Activated CD4-positive, alpha-beta T cell treated with anti-CD3 and anti-CD28 coated beads for 24 hours (primary cell): ENCODE measurements at regions not wholly inside any gene's neighbourhood (a gene's known extent, or its start where the extent isn't known, plus 50 kb on each side); places are given as distances from the start of the nearest gene placed in this dataset.

Experiments
- DNase-seq, 2 donors: peaks; one replicate each; pipeline ENCODE4 v3.0.0-alpha.2; 2020; ENCODE audit warnings: low read depth in 2 of 2

DNA sequence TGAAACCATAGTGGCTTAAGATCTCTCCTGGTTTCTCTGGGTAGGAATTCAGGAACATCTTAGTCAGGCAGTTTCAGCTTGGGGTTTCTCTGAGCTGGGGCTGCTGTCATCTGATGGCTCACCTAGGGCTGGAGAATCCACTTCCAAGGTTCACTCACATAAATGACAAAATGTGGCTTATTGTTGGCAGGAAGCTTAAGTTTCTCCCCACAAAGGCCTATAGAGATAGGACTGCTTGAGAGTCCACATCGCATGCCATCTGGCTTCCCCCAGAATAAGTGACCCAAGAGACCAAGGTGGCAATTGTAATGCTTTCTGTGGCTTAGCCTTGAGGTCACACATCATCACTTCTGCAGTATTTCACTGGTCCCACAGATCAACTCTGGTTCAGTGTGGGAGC lies 131.4 kb downstream of the EDN1 start:
- DNase-seq, result no peak

DNA sequence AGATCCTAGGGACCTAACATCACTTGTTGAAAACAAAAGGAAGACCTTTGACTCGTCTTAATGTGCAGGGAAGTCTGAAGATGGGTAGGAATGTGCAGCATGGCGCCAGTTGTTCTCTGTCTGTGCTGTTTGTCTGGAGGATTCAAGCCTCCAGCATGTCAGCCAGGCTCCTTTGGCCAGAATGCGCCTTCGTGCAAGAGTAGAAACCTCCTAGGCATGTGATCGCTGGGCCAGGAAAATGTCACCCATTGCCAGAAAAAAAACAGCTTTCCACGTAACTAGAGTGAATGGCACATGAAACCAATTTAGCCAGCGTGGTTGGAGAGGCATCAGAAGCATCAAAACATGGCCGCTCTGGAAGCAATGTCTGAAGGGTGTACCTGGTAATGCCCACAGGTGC lies 132.7 kb downstream of the EDN1 start:
- no peak for DNase-seq

DNA sequence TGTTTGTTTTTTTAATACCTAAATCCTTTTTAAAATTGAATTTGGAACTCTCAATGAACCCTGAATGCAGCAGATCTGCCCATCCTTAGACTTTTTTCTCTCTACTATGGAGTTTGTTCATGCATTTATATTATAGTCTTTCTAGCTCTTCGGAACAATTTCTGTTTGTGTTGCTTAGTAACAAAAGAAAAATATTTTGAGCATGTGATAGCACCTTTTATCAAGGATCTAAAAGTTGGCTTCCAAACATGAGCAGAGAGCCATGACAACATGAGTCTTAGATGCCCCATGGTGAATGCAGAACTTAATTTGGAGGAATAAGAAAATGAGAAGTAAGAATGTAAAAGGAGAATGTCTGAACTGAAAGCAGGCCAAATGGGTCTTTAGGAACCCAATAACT lies 133.7 kb downstream of the EDN1 start:
- no peak for DNase-seq

DNA sequence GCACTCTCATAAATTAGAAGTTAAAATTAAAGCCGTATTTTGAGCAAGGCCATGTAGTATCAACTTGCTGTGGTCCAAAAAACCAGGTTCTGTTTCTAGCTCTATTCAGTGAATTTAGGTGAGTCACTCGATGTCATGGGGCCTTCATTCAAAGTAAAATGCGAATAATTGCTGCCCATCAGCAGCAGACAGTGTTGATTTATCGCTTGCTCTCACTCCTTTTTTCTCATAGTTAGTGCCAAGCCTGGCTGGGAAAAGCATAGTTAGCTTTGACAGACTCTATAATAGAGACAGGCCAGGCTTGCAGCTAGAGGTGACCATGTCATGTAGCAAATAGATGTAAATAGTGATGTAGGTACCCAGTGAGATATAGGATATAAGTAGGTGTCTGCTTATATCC lies 136.0 kb downstream of the EDN1 start:
- no peak for DNase-seq

DNA sequence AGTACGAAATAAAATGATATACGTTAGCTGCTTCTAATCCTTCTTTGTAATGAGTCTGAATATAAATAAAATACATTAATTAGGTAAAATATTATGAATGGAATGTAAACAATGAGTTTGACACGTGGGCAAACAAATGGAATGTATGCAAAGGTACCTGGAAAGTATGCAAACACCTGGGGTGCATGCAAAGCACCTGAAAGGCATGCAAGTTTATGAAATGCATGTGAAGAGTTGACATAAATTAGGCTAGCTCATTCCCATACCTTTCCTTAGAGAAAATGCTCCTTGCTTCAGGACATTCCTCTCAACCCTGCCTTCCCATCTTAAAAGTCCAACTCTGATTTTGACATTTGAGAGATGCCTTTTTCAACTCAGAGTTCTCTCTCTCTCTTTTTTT lies 140.9 kb downstream of the EDN1 start:
- no peak for DNase-seq

DNA sequence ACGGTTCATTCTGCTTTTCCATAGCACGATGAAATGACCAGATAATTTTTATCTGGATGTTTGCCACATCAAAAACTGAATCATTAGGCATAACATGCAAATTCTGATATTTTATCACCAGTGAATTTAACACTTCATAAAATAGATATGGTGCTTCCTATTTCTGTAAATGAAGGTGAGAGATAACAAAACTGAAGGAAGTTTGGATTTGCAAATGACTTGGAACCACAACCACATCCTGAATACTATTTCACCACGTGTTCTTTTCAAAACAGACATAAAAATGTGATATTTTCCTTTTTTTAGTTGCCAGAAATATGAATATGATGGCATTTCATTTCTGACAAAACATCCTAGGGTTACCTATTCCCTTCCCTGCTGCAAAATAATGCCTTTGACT lies 146.1 kb downstream of the EDN1 start:
- DNase-seq, result no peak

DNA sequence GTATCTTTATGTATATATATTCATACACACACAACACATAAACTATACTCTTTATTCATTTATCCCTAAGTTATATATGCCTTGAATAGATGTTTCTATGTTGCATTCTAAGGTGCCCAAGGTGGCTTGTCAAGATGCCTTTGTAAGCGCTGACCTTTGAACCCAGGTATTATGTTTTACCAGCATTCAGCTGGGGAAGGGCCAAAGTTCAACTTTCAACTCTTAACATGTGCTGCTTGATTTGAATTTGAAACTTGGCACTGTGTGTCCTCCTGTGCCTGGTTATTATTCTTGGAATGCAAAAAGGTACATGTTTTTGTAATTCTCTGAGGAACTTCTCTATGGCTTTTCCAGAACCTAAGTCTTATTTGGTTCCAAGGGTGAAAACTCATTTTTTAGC lies 146.5 kb downstream of the EDN1 start:
- no peak for DNase-seq

DNA sequence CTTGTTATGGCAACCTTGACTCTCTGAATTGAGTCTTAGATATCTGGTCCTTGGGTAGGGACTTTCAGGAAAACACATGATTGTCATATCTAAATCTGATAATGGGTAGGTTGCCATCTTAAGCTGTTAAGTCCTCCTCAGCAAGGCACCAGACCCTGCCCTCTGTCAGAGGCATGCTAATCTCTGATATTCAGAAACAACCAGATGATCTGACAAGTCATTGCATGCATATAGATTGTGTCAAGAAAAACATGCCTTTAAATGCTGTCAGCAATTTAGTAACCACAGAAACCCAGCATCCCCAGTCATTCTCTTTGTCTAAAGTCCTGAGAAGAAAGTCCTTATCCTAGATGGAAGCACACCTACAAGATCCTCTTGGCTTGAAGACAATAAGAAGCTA lies 149.1 kb downstream of the EDN1 start:
- no peak for DNase-seq

DNA sequence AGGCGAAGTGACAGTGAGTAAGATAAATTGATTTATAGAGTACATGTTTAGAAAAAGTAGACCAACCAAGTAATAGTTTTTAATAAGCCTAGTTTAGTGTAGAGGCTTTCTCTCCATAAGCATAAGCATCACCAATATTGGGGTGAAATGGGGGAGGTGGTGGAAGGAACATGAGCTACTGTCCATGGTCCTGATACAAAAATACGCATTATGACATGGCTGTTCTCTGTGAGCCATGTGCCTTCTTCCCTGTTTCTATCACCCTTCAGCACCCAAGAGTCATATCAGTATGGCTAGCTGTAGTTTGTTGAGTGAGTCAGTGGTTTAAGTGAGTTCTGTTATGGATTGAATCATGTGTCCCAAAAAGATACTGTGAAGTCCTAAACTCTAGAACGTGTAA lies 150.8 kb downstream of the EDN1 start:
- no peak for DNase-seq

DNA sequence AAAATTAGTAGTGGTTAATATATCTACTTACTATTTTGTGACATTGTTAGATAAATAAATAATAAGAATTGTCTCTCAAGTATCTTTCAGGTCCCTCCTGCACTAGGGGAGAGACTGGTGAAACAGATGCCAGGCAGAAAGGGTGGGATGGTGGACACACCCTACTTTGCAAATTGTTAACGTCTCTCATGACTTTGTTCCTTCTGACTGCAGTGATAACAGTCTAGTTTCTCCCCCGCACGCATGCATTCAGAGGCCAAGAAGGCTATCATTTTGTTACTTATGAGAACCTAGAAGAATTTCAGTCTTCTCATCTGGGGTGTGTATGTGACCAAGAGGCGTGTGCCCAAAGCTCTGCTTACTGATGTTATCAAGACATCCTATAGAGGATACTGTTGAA lies 152.3 kb downstream of the EDN1 start:
- no peak for DNase-seq

DNA sequence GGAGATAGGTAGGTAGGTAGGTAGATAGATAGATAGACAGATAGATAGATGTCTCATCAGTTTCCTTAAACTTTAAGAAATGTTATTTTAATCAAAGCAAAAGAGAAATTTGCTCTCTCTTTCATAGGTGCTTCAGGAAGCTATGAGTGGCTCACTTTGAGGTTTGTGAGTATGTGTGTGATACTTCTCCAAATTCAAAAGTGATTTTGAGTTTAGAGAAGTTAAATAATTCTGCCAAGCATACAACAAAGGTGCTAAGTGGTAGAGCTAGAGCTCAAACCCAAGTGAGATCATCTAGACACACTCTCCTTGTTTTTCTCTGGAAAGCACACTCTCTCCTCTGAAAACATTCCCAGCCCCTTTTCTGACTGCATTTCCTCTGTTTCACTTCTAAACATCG lies 156.2 kb downstream of the EDN1 start:
- DNase-seq, result no peak

DNA sequence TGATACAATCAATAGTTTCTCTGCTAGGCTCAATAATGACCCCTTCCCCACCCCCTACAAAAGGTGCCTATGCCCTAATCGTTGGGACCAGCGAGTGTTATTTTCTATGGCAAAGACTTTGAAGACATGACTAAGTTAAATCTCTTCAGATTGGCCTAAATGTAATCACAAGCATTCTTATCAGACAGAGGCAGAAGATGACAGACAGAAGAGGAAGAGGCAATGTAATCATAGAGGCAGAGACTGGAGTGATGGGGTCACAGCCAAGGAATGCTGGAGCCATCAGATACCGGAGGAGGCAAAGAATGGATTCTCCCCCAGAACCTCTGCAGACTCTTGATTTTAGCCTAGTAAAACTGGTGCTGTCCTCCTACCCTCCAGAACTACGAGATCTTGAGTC lies 159.3 kb downstream of the EDN1 start:
- DNase-seq, result no peak

DNA sequence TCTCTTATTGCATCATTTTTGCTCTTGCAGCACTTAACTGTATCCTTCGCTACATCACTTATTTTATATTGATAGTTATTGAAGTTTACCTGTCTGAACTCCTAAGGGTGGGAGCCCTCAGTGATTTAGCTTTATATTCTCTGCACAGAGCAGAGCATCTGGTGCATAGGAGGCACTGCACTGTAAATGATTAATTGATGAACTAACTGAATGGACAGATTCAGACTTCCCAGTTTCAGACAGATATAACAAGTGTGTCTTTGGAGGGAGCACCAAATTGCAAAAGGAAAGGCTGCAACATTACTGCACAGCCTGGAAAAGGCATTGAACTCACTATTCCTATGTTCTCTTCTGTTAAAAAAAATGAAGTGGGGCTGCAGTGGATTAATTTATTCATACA lies 160.3 kb downstream of the EDN1 start:
- no peak for DNase-seq

DNA sequence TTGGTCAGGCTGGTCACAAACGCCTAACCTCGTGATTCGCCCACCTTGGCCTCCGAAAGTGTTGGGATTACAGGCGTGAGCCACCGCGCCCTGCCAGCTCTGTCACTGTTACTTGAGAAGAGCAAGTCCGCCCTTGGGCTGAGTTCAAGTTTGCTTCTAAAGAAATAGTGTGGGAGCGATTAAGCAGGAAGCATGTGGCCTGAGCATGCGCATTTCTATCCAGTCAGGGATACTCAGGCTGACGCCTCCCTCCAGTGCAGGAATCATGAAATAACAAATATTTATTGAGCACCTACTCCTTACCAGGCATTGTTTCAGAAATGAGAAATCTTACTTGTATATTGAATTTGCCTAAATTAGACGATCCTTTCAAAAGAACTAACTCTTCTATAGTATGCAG lies 166.2 kb downstream of the EDN1 start:
- DNase-seq, result no peak

DNA sequence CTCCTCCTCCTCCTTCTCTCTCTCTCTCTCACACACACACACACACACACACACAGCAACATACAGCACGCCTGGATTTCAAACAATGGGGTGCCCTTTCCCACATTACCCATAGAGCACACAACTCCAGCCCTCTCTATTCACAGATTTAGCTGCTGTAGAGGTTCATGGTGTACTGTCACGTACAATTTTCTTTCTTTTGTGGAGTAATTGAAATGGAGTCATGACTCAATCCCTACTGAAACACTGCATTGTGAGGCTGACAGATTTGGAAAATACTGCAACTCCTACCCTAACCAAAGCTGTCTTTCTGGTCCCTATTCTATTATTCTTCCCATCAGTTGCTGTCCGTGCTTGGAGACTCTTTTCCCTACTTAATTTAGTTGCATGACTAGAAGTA lies 166.9 kb downstream of the EDN1 start:
- no peak for DNase-seq

DNA sequence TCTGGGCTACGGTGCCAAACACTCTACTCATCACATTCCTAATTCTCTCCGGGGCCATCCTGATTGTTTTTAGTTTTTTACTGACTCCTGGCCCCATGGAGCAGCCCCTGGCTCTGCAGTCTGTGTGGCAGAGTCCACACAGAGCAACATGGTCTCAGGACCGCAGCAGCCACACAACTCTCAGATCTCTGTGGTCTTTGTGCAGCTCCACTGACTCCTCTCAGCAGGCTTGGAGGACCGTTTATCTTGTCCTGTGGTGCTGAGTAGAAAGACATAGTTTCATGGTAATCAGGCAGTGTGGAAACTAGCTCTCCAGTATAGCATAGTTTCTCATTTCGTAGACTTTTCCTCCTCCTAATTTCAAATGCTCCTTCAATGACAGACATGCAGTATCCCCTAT lies 168.4 kb downstream of the EDN1 start:
- no peak for DNase-seq

DNA sequence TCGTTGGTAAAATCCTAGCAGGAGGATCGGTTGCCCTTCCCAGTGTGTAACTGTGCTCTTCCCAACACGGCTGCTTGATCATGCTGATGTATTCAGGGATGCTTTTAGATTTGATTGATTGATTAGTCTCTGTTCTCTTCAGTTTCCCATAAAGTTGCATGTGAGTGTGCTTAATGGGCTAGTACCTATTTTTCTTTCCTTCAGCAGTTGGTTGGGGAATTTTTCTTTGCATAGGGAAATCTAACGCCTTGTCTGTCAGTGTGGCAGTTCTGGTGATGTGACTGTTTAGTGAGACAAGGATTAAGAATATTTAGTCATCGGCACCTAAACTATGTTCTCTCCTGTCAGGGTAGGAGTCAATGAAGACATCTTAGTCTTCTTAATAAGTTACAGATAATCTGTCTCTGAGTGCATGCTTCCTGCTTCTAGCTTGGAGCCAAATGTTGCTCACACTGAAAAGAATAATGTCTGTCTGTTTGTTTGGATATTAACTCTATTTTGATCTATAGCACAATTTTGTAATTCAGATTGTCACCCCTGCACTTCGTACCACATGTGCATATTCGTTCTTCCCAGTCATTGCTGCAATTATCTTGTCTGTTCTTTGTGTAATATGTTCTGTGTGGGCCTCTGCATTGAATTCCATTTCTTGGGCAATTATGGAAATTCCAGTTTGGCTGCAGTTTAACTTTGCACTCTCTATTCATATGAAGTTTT lies 169.9 kb downstream of the EDN1 start:
- no peak for DNase-seq

DNA sequence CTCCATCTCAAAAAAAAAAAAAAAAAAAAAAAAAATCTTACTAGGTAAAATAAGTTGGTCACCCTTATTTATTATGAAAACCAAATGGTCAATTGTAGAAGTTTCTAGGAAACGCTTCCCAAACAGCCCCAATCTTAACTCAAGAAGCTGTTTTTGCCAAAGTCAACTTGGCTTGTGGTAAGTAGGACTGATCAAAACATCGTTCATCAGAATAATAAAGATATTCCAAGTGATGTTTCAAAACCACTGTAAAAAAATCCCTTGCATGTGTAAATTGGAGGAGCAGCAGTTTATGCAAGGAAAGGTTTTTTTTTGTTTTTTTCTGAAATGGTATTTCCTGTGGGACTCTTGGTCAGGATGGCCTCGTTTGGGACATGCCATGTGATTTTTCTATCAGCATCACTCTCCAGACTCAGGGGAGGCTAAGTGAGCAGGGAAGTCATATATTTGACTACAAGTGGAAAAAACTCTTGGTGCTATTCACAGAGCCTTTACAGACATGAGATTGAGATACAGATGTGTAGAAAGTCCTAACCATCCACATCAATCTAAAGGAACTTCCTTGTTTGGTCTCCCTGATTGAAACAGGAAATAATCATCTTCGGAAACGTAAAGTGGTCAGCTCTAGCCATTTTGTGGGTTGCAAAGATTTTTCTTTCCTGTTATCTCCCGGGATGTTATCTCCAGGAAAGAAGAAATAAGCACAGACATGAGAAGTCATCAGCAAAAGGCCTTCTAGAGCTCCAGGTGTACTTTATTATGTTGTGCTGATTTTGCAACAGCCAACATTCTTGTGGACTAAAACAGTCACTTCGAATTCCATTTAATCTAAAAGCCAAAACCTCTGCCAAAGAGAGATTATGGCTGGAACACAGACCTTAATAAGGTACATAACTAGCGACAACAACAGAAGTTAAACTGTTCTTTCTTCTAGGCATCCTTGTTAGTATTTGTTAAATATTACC lies 177.8 kb downstream of the EDN1 start:
- no peak for DNase-seq

DNA sequence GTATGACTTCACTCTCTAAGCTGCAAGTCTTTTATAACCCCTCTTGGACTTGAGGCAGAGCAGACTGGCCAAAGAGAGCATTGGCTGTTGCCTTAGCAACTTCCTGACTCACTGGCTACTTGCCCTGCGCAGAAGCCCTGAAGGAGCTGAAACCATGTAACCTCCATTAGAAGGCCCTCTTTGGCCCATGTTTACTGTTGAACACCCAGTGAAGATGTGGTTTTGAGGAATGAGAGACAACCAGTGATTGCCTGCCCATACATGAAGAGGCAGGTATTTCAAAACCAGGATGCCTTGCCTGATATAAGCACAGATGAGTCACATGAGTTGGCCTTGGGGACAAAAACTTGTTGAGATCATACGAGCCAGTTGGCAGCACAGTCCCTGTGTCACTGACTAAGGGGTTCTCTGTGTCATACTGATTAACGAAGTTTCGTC lies 182.5 kb downstream of the EDN1 start:
- no peak for DNase-seq

DNA sequence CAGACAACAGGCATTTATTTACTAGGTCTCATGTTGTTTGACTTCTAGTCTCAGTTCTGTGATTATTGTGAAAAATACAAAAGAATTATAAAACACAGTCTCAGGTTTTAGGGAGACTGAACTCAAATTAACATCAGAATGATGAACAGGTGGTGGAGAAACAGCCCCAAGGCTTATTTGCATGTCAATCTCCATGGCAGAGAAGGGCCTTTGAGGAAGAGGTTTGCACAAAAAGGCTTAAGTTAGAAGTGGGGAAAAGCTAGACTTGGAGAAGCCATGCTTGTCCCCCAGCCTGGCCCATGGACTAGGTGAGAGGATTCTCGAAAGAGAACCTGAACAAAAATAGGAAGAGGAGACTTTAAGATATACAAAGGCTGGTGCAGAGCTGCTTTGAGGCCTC lies 183.3 kb downstream of the EDN1 start:
- no peak for DNase-seq

DNA sequence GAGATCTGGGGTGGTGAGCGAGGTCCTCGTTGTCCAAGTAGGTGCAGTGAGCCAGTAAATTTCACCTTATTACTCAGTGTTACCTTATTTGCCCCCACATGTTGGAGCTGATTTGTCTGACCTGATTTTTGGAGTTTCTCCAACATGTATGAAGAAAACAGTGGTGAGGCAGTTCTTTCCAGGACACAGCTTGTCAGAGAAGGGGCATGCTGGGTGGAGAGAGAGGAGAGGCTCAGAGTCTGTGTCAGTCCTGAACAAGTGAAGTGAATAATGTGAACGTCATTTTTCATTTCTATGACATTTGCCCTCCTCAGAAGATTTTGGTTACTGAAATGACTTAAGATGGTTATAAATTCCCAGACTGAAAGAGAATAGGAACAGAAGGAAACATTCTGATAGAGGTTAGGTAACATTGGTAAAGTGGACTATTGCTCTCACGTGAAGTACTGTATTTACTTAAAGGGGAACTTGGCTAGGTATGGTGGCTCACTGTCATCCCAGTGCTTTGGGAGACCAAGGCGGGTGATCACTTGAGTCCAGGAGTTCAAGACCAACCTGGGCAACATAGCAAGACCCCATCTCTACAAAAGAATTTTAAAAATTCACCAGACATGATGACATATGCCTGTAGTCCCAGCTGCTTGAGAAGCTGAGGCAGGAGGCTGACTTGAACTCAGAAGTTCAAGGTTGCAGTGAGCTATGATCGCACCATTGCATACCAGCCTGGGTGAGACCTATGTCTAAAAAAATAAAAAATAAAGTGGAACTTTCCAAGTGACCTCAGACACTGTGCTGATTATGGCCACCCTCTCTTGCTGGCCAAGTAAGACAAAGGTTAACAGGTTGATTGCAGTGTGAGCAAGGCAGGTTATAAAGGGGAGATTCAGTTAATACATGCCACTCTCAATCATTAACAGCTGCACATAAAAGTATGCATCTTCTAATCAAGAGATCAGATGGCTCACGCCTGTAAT lies 184.3 kb downstream of the EDN1 start:
- no peak for DNase-seq

DNA sequence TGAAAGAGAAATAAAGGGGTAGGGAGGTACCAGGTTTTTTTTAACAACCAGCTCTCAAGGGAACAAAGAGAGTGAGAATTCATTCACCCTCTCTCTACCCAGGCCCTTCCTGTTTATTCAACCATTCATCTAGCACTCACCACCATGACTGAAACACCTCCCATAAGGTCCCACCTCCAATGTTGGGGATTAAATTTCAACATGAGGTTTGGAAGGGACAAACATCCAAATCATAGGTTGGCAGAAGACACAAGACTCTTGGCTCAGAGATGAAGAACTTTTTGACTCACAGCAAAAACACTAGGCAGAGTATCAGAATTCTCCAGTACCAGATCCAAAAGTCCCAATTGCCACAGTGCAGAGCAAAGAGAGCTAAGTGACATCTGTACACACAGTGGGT lies 186.3 kb downstream of the EDN1 start:
- no peak for DNase-seq
